ENCODE measurements at regions not wholly inside any gene's neighbourhood (a gene's known extent, or its start where the extent isn't known, plus 50 kb on each side); places are given as distances from the start of the nearest gene placed in this dataset.

GRCh38 chr15:81987628-81988027 is 58.2 kb downstream of the MEX3B start:
- BruUV-seq (replicated peaks): no TSS peak
- TF ChIP-seq SIN3A (IDR thresholded peaks at IDR 0.05; ENCODE audit: borderline replicate concordance, insufficient read depth, low read depth, low read length) (no peak), CTCF (IDR thresholded peaks at IDR 0.05) (no peak), TCF7L2 (IDR thresholded peaks at IDR 0.05; ENCODE audit: low read depth, low read length) (no peak), REST (IDR thresholded peaks at IDR 0.05; ENCODE audit: insufficient read depth in 1 of 2, low read depth in 2 of 2, low read length in 1 of 2) (no peak), POLR2AphosphoS5 (IDR thresholded peaks at IDR 0.05; ENCODE audit: low read depth, low read length) (no peak)
- ATAC-seq (no peak), DNase-seq (ENCODE audit: low read depth, low spot score) (no peak)
- intact Hi-C loops (cut with micrococcal nuclease; ENCODE audit: unreplicated experiment): no loop called here
- Histone ChIP-seq H3K27ac (ENCODE audit: low read length) (no peak overlapping the region), H3K4me1 (ENCODE audit: control insufficient read depth, insufficient read depth, low read length) (no peaks in the 10 kb centered on the region), H3K9me3 (ENCODE audit: control insufficient read depth, insufficient read depth, low read depth, low read length) (0 out of 2 replicates have a peak, but pooled peaks cover 3% of the 10 kb centered on the region), H3K27me3 (ENCODE audit: control insufficient read depth, insufficient read depth, low read length) (no peaks in the 10 kb centered on the region), H3K36me3 (ENCODE audit: control insufficient read depth, insufficient read depth, low read length) (no peaks in the 10 kb centered on the region), H3K4me3 (ENCODE audit: low read depth in 2 of 2, low read length in 2 of 2) (no peak overlapping the region)
- POLR2A ChIA-PET: no interaction called here
- CTCF ChIA-PET: no interaction called here
- in situ Hi-C loops (cut with HindIII; ENCODE audit: low pct_unique_long_range_greater_than_20kb, low sequenced_read_pairs): no loop called here

- H3K4me3 ChIP-seq (ENCODE audit: low read depth in 2 of 2, low read length in 2 of 2): no peak overlapping the region
- no peaks in the 10 kb centered on the region for H3K9me3 ChIP-seq (ENCODE audit: control insufficient read depth, insufficient read depth, low read depth, low read length)
- BruUV-seq (replicated peaks): no TSS peak
- no peaks in the 10 kb centered on the region for H3K4me1 ChIP-seq (ENCODE audit: control insufficient read depth, insufficient read depth, low read length)
- ChIA-PET POLR2A (no interaction called here), CTCF (no interaction called here)
- intact Hi-C loops (cut with micrococcal nuclease; ENCODE audit: unreplicated experiment): no loop called here
- in situ Hi-C loops (cut with HindIII; ENCODE audit: low pct_unique_long_range_greater_than_20kb, low sequenced_read_pairs): no loop called here
- no peak for TF ChIP-seq REST (IDR thresholded peaks at IDR 0.05; ENCODE audit: insufficient read depth in 1 of 2, low read depth in 2 of 2, low read length in 1 of 2)
- TF ChIP-seq SIN3A (IDR thresholded peaks at IDR 0.05; ENCODE audit: borderline replicate concordance, insufficient read depth, low read depth, low read length): no peak
- no peak for TF ChIP-seq POLR2AphosphoS5 (IDR thresholded peaks at IDR 0.05; ENCODE audit: low read depth, low read length)
- no peak for TF ChIP-seq CTCF (IDR thresholded peaks at IDR 0.05)
- no peak for TF ChIP-seq TCF7L2 (IDR thresholded peaks at IDR 0.05; ENCODE audit: low read depth, low read length)
- no peak for ATAC-seq
- DNase-seq (ENCODE audit: low read depth, low spot score): no peak
- H3K36me3 ChIP-seq (ENCODE audit: control insufficient read depth, insufficient read depth, low read length): no peaks in the 10 kb centered on the region
- H3K27me3 ChIP-seq (ENCODE audit: control insufficient read depth, insufficient read depth, low read length): no peaks in the 10 kb centered on the region
- H3K27ac ChIP-seq (ENCODE audit: low read length): no peak overlapping the region
These were observed 62.3 kb downstream of the MEX3B start for GRCh38 chr15:81983497-81983896.
